ENCODE measurements at regions not wholly inside any gene's neighbourhood (a gene's known extent, or its start where the extent isn't known, plus 50 kb on each side); places are given as distances from the start of the nearest gene placed in this dataset.
"Not testable (repeated sequence)": the region's sequence is repeated elsewhere in the genome, so short reads cannot be mapped to it uniquely, and the experiment has no call there.

- no peak for DNase-seq (ENCODE audit: low read depth in 4 of 4, low spot score in 3 of 4)
Observed at GRCh38 chr3:80675790-80676189, 908.0 kb upstream of the ROBO1 start.

GRCh38 chr3:80668600-80669294 lies 900.9 kb upstream of the ROBO1 start:
- DNase-seq (ENCODE audit: low read depth in 4 of 4, low spot score in 3 of 4): no peak

- DNase-seq (ENCODE audit: low read depth in 4 of 4, low spot score in 3 of 4): no peak
Observed at GRCh38 chr3:80668100-80668499, 900.3 kb upstream of the ROBO1 start.

DNA sequence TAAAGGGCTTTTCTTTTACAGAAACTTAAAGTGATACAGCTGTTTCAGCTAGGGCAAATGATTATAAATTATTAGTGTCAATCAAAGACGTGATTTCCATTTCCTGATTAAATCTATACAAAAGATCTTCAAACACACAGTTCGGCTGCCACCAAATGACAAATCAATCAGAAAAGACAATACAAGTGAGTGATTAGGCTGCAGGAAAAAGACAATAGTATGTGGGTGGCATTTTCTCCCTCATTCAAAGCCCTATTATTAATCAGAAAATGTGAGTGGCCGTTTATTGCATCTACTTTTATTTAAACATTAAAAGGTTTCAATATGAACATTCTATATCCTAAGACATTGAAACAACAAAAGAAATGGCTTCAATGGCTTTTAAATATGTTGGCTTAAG lies 895.6 kb upstream of the ROBO1 start:
- DNase-seq (ENCODE audit: low read depth in 4 of 4, low spot score in 3 of 4): no peak

- DNase-seq (ENCODE audit: low read depth in 4 of 4, low spot score in 3 of 4): no peak
Observed at GRCh38 chr3:80655216-80655615, 887.4 kb upstream of the ROBO1 start.

DNA sequence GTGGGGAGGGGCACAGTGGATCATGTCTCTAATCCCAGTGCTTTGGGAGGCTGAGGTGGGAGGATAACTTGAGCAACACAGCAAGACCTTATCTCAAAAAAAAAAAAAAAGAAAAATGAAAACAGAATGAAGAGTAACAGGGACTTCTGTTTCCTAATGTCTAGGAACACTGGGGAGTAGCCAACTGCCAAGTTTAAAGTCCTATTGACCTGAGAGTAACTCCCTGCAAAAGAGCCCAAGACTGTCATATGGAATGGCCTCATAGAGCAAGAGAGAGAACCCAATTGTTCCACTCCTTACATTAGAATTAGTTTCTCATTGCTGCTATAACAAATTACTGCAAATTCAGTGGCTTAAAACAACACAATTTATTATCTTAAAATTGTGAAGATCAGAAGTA lies 881.4 kb upstream of the ROBO1 start:
- DNase-seq (ENCODE audit: low read depth in 4 of 4, low spot score in 3 of 4): no peak

GRCh38 chr3:80643421-80643820 lies 875.6 kb upstream of the ROBO1 start:
- DNase-seq (ENCODE audit: low read depth in 4 of 4, low spot score in 3 of 4): no peak

- no peak for DNase-seq (ENCODE audit: low read depth in 4 of 4, low spot score in 3 of 4)
Observed at GRCh38 chr3:80618295-80619256, 850.8 kb upstream of the ROBO1 start.

- no peak for DNase-seq (ENCODE audit: low read depth in 4 of 4, low spot score in 3 of 4)
Observed at GRCh38 chr3:80612366-80612765, 844.6 kb upstream of the ROBO1 start.

GRCh38 chr3:80608072-80608471 lies 840.3 kb upstream of the ROBO1 start:
- not testable (repeated sequence) for DNase-seq (ENCODE audit: low read depth in 4 of 4, low spot score in 3 of 4)

DNA sequence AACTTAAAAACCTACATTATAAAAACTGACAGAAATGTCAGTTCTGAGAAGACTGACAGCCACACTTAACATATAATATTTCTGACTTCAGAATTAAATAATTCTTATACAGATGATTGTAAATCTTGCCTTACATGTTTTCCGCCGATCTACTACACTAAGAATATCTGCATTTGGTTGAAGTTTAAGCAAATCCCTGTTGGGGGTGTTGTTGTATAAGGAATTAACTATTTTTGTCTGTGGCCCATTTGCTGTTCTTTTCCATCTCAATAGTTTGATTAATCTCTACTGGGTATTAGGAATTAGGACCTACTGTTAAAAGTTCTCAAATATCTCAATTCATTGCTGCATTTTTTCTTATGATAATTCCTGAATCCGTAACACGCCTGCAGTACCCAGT lies 838.3 kb upstream of the ROBO1 start:
- DNase-seq (ENCODE audit: low read depth in 4 of 4, low spot score in 3 of 4): no peak

- DNase-seq (ENCODE audit: low read depth in 4 of 4, low spot score in 3 of 4): no peak
Observed at GRCh38 chr3:80601479-80601878, 833.7 kb upstream of the ROBO1 start.

GRCh38 chr3:80592792-80593191 lies 825.0 kb upstream of the ROBO1 start:
- DNase-seq (ENCODE audit: low read depth in 4 of 4, low spot score in 3 of 4): no peak

DNA sequence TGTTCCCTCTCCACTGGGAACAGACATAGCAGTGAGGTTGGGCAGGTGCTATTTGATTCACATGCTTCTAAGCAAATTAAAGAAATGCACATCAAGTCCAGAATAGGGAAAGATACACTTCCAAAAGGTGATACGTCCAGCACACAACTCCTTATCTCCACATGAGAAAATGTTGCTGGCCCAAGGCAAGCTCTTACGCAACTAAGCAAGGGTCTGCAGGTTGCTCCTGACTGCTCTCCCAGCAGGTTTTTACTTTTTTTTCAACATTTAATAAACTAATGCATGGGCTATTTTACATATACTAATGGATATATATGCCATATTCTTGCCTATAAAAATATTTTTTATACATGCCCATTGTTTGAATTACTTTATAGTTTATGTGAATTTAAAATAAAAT lies 818.5 kb upstream of the ROBO1 start:
- no peak for DNase-seq (ENCODE audit: low read depth in 4 of 4, low spot score in 3 of 4)

DNA sequence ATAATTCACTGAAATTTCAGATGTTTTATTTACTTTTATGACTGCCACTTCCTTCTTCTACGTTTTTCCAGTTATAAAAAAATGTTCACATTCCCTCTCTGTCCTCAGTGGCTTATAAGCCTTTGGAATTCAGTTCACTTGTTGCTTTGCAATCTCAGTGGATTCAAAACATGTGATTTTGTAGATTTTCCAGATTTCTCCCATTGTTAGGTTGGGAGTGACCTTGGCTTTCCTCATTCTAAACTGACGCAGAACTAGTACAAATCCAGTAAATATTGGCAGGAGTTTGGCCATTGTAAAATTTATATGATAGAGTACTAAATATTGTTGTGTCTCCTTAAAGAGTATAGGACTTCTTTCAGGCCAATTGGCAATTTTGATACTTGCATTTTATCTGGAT lies 812.3 kb upstream of the ROBO1 start:
- DNase-seq (ENCODE audit: low read depth in 4 of 4, low spot score in 3 of 4): no peak

DNA sequence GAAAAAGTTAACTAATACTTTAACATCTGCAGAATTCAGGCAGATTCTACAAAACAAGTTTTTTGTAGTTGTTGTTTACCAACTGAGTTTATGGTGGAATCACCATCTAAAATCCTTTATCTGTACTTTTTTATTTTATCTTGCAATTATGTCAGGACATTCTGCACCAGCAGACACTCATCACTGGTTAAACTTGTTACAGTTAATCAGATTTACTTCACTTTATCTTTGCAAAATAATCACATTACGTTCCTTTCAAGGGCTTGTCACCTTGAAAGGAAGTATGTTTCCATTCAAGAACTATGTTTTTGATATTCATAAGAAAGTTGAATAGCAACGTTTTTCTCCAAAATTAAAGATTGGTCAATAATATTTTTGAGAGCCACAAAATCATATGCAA lies 796.6 kb upstream of the ROBO1 start:
- DNase-seq (ENCODE audit: low read depth in 4 of 4, low spot score in 3 of 4): no peak

GRCh38 chr3:80559701-80560100 lies 791.9 kb upstream of the ROBO1 start:
- DNase-seq (ENCODE audit: low read depth in 4 of 4, low spot score in 3 of 4): no peak

DNA sequence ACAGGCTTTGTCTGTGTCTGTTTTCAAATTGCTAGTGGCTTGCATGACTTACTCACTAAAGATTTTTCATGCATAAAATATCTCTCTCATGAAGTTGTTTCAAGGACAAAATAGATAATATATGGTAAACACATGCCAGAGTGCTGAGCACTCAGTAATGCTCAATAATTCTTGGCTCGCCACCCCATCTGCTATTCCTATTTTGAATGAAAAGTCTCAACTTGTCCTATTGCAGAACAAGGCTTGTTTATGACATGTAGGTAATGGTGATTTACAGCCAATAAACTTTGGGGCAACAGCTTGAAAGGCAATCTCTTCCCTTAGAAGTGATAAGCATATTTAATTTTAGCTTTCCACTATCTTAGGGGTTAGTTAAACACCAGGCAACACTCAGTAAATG lies 789.0 kb upstream of the ROBO1 start:
- DNase-seq (ENCODE audit: low read depth in 4 of 4, low spot score in 3 of 4): no peak

DNA sequence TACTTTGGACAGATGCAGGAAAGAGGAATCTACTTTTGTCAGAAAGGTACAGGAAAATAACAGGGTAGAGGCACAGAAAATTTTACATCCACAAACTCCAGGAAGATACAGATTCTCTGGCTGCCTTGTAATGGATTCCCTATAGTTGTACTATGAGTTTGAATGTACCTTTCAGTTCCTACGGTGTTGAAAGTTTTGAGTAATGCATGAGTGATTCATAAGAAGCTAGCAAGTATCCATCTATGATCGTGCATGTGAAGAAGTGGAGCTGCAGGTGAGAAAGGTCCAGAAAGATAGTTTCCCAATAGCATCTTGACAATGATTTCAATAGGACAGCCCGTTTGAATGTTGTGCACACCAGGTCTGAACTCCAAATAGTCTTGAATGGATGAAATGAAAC lies 786.5 kb upstream of the ROBO1 start:
- DNase-seq (ENCODE audit: low read depth in 4 of 4, low spot score in 3 of 4): no peak

DNA sequence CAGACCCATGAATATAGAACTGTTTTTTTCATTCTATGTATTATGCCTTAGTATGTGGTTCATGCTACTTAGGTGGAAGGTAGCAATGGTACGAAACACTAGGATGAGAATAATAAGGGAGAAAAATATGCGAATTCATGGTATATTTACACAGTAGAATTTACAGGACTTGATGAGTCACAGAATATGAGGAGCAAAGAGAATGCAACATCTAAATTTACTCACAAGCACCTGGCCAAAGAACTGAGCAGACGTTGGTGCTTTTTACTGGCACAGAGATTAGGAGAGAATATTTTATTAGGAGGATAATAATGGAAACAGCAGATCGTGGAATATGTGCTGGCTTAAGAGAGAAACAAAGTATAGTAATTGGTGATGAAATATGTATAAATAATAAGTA lies 785.4 kb upstream of the ROBO1 start:
- no peak for DNase-seq (ENCODE audit: low read depth in 4 of 4, low spot score in 3 of 4)

GRCh38 chr3:80550174-80550573 lies 782.4 kb upstream of the ROBO1 start:
- no peak for DNase-seq (ENCODE audit: low read depth in 4 of 4, low spot score in 3 of 4)

DNA sequence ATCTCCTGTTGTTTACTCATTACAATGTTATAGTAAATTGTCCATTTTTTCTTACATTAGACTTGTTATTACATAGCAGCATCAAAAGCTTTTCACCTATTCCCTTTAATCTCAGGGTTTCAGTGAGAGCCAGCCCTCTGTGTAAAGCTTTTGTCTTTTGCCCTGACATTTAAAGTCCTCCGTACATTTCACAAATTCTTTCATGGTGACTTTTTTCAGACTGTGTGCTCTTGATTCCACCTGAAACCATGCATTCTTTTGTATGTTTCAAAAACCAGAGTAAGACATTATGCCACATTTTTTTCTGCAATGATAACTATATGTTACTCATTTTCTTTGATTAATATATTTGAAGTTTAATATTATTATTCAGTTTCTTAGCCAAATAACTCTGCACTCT lies 781.4 kb upstream of the ROBO1 start:
- no peak for DNase-seq (ENCODE audit: low read depth in 4 of 4, low spot score in 3 of 4)

All from right renal pelvis (tissue), 4 donors.